RWPE2 (cell line): ENCODE measurements at regions not wholly inside any gene's neighbourhood (a gene's known extent, or its start where the extent isn't known, plus 50 kb on each side); places are given as distances from the start of the nearest gene placed in this dataset.

Source experiments
- ATAC-seq: fragments of 200-7000 bp; cut with Tn5 transposase; 3 replicates; pipeline ENCODE4 v1.9.1; 2021; ENCODE audit warnings: low read depth
- DNase-seq: peaks from one replicate; pipeline ENCODE4 v3.0.0-alpha.2; 2020; ENCODE audit warnings: low spot score
- H3K27ac ChIP-seq: fragments of 450-650 bp; 2 replicates; pipeline ENCODE4 v1.5.1; 2017; ENCODE audit warnings: mild to moderate bottlenecking; ENCODE audit not compliant: poor library complexity, severe bottlenecking
- H3K27me3 ChIP-seq: fragments of 250-450 bp; sonication (Bioruptor Pico); 2 replicates; pipeline ENCODE4 v1.5.1; 2021; ENCODE audit warnings: mild to moderate bottlenecking, moderate library complexity; ENCODE audit not compliant: insufficient read depth, poor library complexity, severe bottlenecking
- H3K36me3 ChIP-seq: fragments of 250-450 bp; sonication (Bioruptor Pico); 2 replicates; pipeline ENCODE4 v1.5.1; 2020; ENCODE audit warnings: low read depth, mild to moderate bottlenecking, moderate library complexity
- H3K4me1 ChIP-seq: fragments of 250-450 bp; sonication (Bioruptor Pico); 2 replicates; pipeline ENCODE4 v1.5.1; 2021; ENCODE audit warnings: mild to moderate bottlenecking, moderate library complexity; ENCODE audit not compliant: insufficient read depth, poor library complexity, severe bottlenecking
- H3K4me3 ChIP-seq: fragments of 250-450 bp; sonication (Bioruptor Pico); 2 replicates; pipeline ENCODE4 v1.5.1; 2021; ENCODE audit warnings: mild to moderate bottlenecking, moderate library complexity; ENCODE audit not compliant: severe bottlenecking
- H3K9me3 ChIP-seq: fragments of 250-450 bp; sonication (Bioruptor Pico); 2 replicates; pipeline ENCODE4 v1.5.1; 2021; ENCODE audit warnings: mild to moderate bottlenecking, moderate library complexity; ENCODE audit not compliant: severe bottlenecking
- CTCF ChIP-seq: fragments of 450-650 bp; IDR thresholded peaks from one replicate; pipeline ENCODE4 v1.5.1; 2017; ENCODE audit warnings: mild to moderate bottlenecking, moderate library complexity; ENCODE audit not compliant: poor library complexity, severe bottlenecking

GRCh38 chr4:37502070-37502469 lies 184.1 kb downstream of the RELL1 start:
- no peak for DNase-seq
- H3K27me3 ChIP-seq: no peaks in the 10 kb centered on the region
- no peak for TF ChIP-seq CTCF

More at GRCh38 chr4:37502070-37502469, 184.1 kb downstream of the RELL1 start:
- H3K4me1 ChIP-seq: no peaks in the 10 kb centered on the region
- H3K36me3 ChIP-seq: no peaks in the 10 kb centered on the region
- H3K9me3 ChIP-seq: no peaks in the 10 kb centered on the region
- no peak for ATAC-seq
- H3K4me3 ChIP-seq: no peak overlapping the region
- H3K27ac ChIP-seq: no peak overlapping the region
